ENCODE measurements at regions not wholly inside any gene's neighbourhood (a gene's known extent, or its start where the extent isn't known, plus 50 kb on each side); places are given as distances from the start of the nearest gene placed in this dataset.

- in situ Hi-C loops (cut with MboI; ENCODE audit: low pct_ligation_motif_present in 1 of 4, low pct_unique_long_range_greater_than_20kb in 1 of 4, low sequenced_read_pairs in 3 of 4) = no loop called here
- Histone ChIP-seq H3K27me3 (no peaks in the 10 kb centered on the region), H3K4me1 (peaks cover 0 to 17% (median 0%) of the 10 kb centered on the region in 4 donors), H3K4me3 (no peak overlapping the region), H3K36me3 (no peaks in the 10 kb centered on the region), H3K9me3 (no peaks in the 10 kb centered on the region), H3K27ac (no peak overlapping the region)
- 82 to 89% methylated on average over 5 to 6 of the region's 6 CpGs for WGBS, 2 donors (ENCODE audit: low coverage in 1 of 2)
- no peak for TF ChIP-seq POLR2AphosphoS5 (IDR thresholded peaks at IDR 0.05)
- TF ChIP-seq CTCF (IDR thresholded peaks at IDR 0.05) = no peak
- no peak for TF ChIP-seq POLR2A (IDR thresholded peaks at IDR 0.05)
- no peak for TF ChIP-seq EP300 (IDR thresholded peaks at IDR 0.05; ENCODE audit: low read depth)
- intact Hi-C loops (cut with DNase I; ENCODE audit: low total_unique reads) = no loop called here
- no peak for DNase-seq
These were observed 83.8 kb downstream of the RHOU start for GRCh38 chr1:228818928-228819630.

GRCh38 chr1:228821252-228821651 is 86.0 kb downstream of the RHOU start:
- no peak overlapping the region for H3K27ac ChIP-seq
- TF ChIP-seq POLR2A (IDR thresholded peaks at IDR 0.05) (no peak), CTCF (IDR thresholded peaks at IDR 0.05) (no peak), POLR2AphosphoS5 (IDR thresholded peaks at IDR 0.05) (no peak), EP300 (IDR thresholded peaks at IDR 0.05; ENCODE audit: low read depth) (no peak)
- no peaks in the 10 kb centered on the region for H3K9me3 ChIP-seq
- no peaks in the 10 kb centered on the region for H3K36me3 ChIP-seq
- no peak for DNase-seq
- in situ Hi-C loops (cut with MboI; ENCODE audit: low pct_ligation_motif_present in 1 of 4, low pct_unique_long_range_greater_than_20kb in 1 of 4, low sequenced_read_pairs in 3 of 4) (no loop called here), intact Hi-C loops (cut with DNase I; ENCODE audit: low total_unique reads) (no loop called here)
- 63 to 85% methylated on average over 1 to 2 of the region's 2 CpGs for WGBS, 2 donors (ENCODE audit: low coverage in 1 of 2)
- no peaks in the 10 kb centered on the region for H3K27me3 ChIP-seq
- peaks cover 0 to 6% (median 0%) of the 10 kb centered on the region in 4 donors for H3K4me1 ChIP-seq
- no peak overlapping the region for H3K4me3 ChIP-seq

- in situ Hi-C loops (cut with MboI; ENCODE audit: low pct_ligation_motif_present in 1 of 4, low pct_unique_long_range_greater_than_20kb in 1 of 4, low sequenced_read_pairs in 3 of 4) = no loop called here
- intact Hi-C loops (cut with DNase I; ENCODE audit: low total_unique reads) = no loop called here
- TF ChIP-seq EP300 (IDR thresholded peaks at IDR 0.05; ENCODE audit: low read depth) (no peak), POLR2AphosphoS5 (IDR thresholded peaks at IDR 0.05) (no peak), POLR2A (IDR thresholded peaks at IDR 0.05) (no peak), CTCF (IDR thresholded peaks at IDR 0.05) (no peak)
- 38 to 78% methylated on average over 2 to 3 of the region's 3 CpGs for WGBS, 2 donors (ENCODE audit: low coverage in 1 of 2)
- Histone ChIP-seq H3K36me3 (no peaks in the 10 kb centered on the region), H3K4me3 (no peak overlapping the region), H3K27ac (no peak overlapping the region), H3K9me3 (no peaks in the 10 kb centered on the region), H3K27me3 (no peaks in the 10 kb centered on the region), H3K4me1 (peaks cover 0 to 15% (median 0%) of the 10 kb centered on the region in 4 donors)
- no peak for DNase-seq
These were observed 87.9 kb downstream of the RHOU start for GRCh38 chr1:228823200-228823599.

- Histone ChIP-seq H3K4me1 (peaks cover 0 to 15% (median 0%) of the 10 kb centered on the region in 4 donors), H3K36me3 (no peaks in the 10 kb centered on the region), H3K27ac (peak overlapping the region in 2 of 4 donors; percentile 32 to 57), H3K4me3 (no peak overlapping the region), H3K9me3 (no peaks in the 10 kb centered on the region), H3K27me3 (no peaks in the 10 kb centered on the region)
- DNase-seq = no peak
- intact Hi-C loops (cut with DNase I; ENCODE audit: low total_unique reads) (no loop called here), in situ Hi-C loops (cut with MboI; ENCODE audit: low pct_ligation_motif_present in 1 of 4, low pct_unique_long_range_greater_than_20kb in 1 of 4, low sequenced_read_pairs in 3 of 4) (no loop called here)
- WGBS, 2 donors (ENCODE audit: low coverage in 1 of 2) = 58 to 66% methylated on average over 6 to 7 of the region's 7 CpGs
- TF ChIP-seq CTCF (IDR thresholded peaks at IDR 0.05) (no peak), POLR2AphosphoS5 (IDR thresholded peaks at IDR 0.05) (peak in 1 of 3 donors; percentile 11)
These were observed 89.1 kb downstream of the RHOU start for GRCh38 chr1:228824366-228824765.
